IgD-negative memory B cell (primary cell): ENCODE measurements at regions not wholly inside any gene's neighbourhood (a gene's known extent, or its start where the extent isn't known, plus 50 kb on each side); places are given as distances from the start of the nearest gene placed in this dataset.
A peak's percentile ranks its signal among the peaks of the same experiment; 100 is the strongest.
"Not testable (repeated sequence)": the region's sequence is repeated elsewhere in the genome, so short reads cannot be mapped to it uniquely, and the experiment has no call there.

Source experiments
- H3K27ac Mint-ChIP-seq, 3 donors: one replicate each; pipeline ENCODE4 v1.8.0; 2020 to 2022; ENCODE audit warnings: mild to moderate bottlenecking in 3 of 3, mixed read lengths in 3 of 3, moderate library complexity in 1 of 3
- H3K27me3 Mint-ChIP-seq: one replicate; pipeline ENCODE4 v1.8.0; 2021; ENCODE audit warnings: mixed read lengths
- H3K36me3 Mint-ChIP-seq: one replicate; pipeline ENCODE4 v1.8.0; 2020; ENCODE audit warnings: mild to moderate bottlenecking, mixed read lengths
- H3K4me1 Mint-ChIP-seq, 3 donors: one replicate each; pipeline ENCODE4 v1.8.0; 2020 to 2022; ENCODE audit warnings: mixed read lengths in 3 of 3, mild to moderate bottlenecking in 1 of 3
- H3K4me3 Mint-ChIP-seq, 4 donors: one replicate each; pipeline ENCODE4 v1.8.0; 2020 to 2022; ENCODE audit warnings: mild to moderate bottlenecking in 4 of 4, mixed read lengths in 4 of 4, moderate library complexity in 3 of 4
- H3K9me3 Mint-ChIP-seq, 3 donors: one replicate each; pipeline ENCODE4 v1.8.0; 2020 to 2021; ENCODE audit warnings: mixed read lengths in 3 of 3, mild to moderate bottlenecking in 1 of 3

- peaks cover under 1% of the 10 kb centered on the region for H3K36me3 Mint-ChIP-seq
- H3K4me3 Mint-ChIP-seq: no peak overlapping the region
- peaks cover 3% of the 10 kb centered on the region for H3K27me3 Mint-ChIP-seq
- H3K27ac Mint-ChIP-seq: no peak overlapping the region
- H3K9me3 Mint-ChIP-seq: no peaks in the 10 kb centered on the region
- H3K4me1 Mint-ChIP-seq: no peaks in the 10 kb centered on the region
Measured at GRCh38 chr4:84167564-84167963, 331.5 kb downstream of the NKX6-1 start.

GRCh38 chr4:84167093-84167492 lies 332.0 kb downstream of the NKX6-1 start:
- peaks cover 2% of the 10 kb centered on the region for H3K36me3 Mint-ChIP-seq
- H3K9me3 Mint-ChIP-seq: peaks cover 0 to under 1% (median 0%) of the 10 kb centered on the region in 3 donors
- no peaks in the 10 kb centered on the region for H3K4me1 Mint-ChIP-seq
- peaks cover 4% of the 10 kb centered on the region for H3K27me3 Mint-ChIP-seq
- H3K27ac Mint-ChIP-seq: no peak overlapping the region
- no peak overlapping the region for H3K4me3 Mint-ChIP-seq

DNA sequence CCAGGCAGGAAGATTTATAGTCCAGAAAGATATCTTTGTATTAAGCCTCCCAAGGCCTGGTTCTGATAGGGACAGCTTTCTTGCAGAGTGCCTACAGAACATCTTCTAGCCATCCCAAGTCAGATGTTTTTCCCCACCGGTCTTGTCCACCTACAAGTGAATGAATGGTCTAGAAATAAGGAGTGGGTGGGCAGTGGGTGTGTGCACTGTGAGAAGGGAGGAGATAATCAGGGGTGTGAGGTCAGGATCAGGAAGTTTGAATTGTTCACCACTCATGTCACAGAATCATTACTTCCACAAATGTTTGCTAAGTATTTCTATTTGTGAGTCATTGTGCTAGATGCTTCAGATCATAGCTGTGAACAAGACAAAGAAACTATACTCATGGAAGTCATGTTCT lies 332.6 kb downstream of the NKX6-1 start:
- peaks cover 2% of the 10 kb centered on the region for H3K36me3 Mint-ChIP-seq
- no peak overlapping the region for H3K4me3 Mint-ChIP-seq
- peaks cover 2% of the 10 kb centered on the region for H3K27me3 Mint-ChIP-seq
- no peak overlapping the region for H3K27ac Mint-ChIP-seq
- H3K9me3 Mint-ChIP-seq: peaks cover 0 to 1% (median 0%) of the 10 kb centered on the region in 3 donors
- H3K4me1 Mint-ChIP-seq: no peaks in the 10 kb centered on the region

DNA sequence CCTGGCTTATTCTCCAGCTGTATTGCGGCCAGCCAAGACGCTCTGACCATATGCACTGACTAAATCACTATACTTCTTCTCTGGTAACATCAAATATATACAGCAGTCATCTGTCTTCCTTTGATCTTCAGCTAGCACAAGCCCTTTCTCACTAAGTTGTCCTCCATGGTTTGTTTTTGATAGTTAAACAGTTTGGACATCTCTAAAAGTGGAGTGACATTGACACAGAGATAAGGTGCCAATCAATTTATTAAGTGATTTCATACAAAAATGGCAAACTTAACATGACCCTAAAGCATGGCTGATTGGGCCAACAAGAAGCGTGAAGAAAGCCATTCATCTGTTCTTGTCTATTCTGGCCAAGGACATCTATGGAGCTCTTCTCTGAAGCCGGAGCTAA lies 334.9 kb downstream of the NKX6-1 start:
- Mint-ChIP-seq H3K4me1 (no peaks in the 10 kb centered on the region), H3K27ac (no peak overlapping the region), H3K4me3 (no peak overlapping the region), H3K9me3 (peaks cover 0 to 1% (median 0%) of the 10 kb centered on the region in 3 donors), H3K27me3 (peaks cover 2% of the 10 kb centered on the region), H3K36me3 (peaks cover 2% of the 10 kb centered on the region)

DNA sequence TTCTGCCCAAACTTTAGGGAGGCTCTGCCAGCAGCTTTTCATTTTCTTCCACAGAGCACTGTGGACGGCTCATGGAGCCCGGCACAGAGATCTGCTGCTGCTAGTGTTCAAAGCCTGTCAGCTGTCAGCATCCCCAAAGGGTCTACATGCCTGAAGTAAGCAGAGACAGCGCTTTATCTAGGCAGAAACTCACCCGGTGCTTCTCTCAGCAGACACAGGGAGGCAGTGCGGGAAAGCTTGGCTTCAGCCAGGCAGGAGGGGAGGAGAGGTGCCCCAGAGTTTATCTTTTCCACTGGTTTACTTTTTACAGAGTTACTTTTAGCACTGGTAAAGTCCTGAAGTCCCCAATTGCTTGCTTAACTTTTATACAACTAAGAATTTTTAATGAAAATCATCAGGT lies 339.3 kb downstream of the NKX6-1 start:
- Mint-ChIP-seq H3K9me3 (peaks cover 0 to 1% (median 0%) of the 10 kb centered on the region in 3 donors), H3K27ac (no peak overlapping the region), H3K4me1 (no peaks in the 10 kb centered on the region), H3K36me3 (peaks cover 2% of the 10 kb centered on the region), H3K4me3 (no peak overlapping the region), H3K27me3 (peaks cover 2% of the 10 kb centered on the region)

GRCh38 chr4:84158670-84159069 lies 340.4 kb downstream of the NKX6-1 start:
- H3K9me3 Mint-ChIP-seq: peaks cover 0 to 1% (median 0%) of the 10 kb centered on the region in 3 donors
- H3K27me3 Mint-ChIP-seq: peaks cover 3% of the 10 kb centered on the region
- no peaks in the 10 kb centered on the region for H3K4me1 Mint-ChIP-seq
- H3K4me3 Mint-ChIP-seq: no peak overlapping the region
- peaks cover 2% of the 10 kb centered on the region for H3K36me3 Mint-ChIP-seq
- H3K27ac Mint-ChIP-seq: no peak overlapping the region

- Mint-ChIP-seq H3K4me3 (no peak overlapping the region), H3K36me3 (no peaks in the 10 kb centered on the region), H3K27me3 (peaks cover 2% of the 10 kb centered on the region), H3K4me1 (peaks cover 0 to 2% (median 0%) of the 10 kb centered on the region in 3 donors), H3K27ac (no peak overlapping the region), H3K9me3 (peaks cover 0 to 1% (median 0%) of the 10 kb centered on the region in 3 donors)
Measured at GRCh38 chr4:84151574-84151973, 347.5 kb downstream of the NKX6-1 start.

GRCh38 chr4:84150177-84150576 lies 348.9 kb downstream of the NKX6-1 start:
- H3K27ac Mint-ChIP-seq: no peak overlapping the region
- H3K4me3 Mint-ChIP-seq: no peak overlapping the region
- H3K27me3 Mint-ChIP-seq: peaks cover 2% of the 10 kb centered on the region
- H3K9me3 Mint-ChIP-seq: peaks cover 0 to 1% (median 0%) of the 10 kb centered on the region in 3 donors
- H3K36me3 Mint-ChIP-seq: no peaks in the 10 kb centered on the region
- peaks cover 0 to 6% (median 0%) of the 10 kb centered on the region in 3 donors for H3K4me1 Mint-ChIP-seq

DNA sequence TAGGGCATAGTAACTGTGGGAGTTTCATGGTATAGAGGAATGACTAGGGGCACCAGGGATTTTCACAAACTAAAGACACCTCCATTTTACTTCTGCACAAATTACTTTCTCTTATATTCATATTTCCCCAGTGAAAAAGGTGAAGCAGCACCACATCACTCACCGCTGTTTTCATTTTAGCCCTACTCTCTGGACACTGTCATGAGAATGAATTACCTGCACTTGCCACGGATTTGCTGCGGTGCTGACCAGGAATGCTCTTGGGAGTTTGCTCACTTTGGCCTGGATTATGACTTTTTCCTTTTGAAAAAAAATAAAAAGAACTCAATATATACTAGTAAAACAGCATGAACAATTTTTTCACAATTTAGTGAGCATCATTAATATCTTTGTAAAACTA lies 351.3 kb downstream of the NKX6-1 start:
- peaks cover 0 to 1% (median 0%) of the 10 kb centered on the region in 3 donors for H3K9me3 Mint-ChIP-seq
- no peaks in the 10 kb centered on the region for H3K27me3 Mint-ChIP-seq
- H3K27ac Mint-ChIP-seq: no peak overlapping the region
- no peaks in the 10 kb centered on the region for H3K36me3 Mint-ChIP-seq
- peaks cover 0 to 6% (median 0%) of the 10 kb centered on the region in 3 donors for H3K4me1 Mint-ChIP-seq
- no peak overlapping the region for H3K4me3 Mint-ChIP-seq

DNA sequence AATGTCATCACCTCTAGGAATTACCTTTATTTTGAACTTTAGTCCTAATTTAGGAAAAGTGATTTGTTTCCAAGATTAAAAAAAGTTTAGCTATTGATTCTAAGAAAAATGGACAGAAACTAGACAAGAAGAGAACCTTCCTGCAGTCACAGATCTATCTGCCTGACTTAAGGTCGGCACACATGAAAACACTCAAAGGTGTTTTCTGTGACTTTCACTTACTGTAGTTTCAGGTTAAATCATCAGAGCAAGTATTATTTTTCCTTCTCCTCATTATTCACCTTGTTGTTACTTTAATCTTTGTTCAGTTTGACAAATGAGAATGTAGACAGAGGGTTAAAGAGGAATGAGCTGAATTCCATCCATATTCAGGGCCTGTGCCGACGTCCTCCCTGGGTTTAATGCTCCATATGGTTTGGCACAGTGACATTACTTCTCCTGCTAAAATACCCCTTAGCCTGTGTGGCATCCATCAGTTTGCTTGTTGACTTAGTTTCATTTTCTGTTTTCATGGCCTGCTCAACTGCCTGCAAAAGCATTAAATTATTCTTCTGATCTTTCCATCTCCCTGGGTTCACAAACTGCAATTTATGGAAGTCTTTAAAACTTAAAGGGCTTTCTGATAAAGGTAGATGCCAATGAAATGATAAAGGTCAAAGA lies 352.7 kb downstream of the NKX6-1 start:
- no peaks in the 10 kb centered on the region for H3K9me3 Mint-ChIP-seq

DNA sequence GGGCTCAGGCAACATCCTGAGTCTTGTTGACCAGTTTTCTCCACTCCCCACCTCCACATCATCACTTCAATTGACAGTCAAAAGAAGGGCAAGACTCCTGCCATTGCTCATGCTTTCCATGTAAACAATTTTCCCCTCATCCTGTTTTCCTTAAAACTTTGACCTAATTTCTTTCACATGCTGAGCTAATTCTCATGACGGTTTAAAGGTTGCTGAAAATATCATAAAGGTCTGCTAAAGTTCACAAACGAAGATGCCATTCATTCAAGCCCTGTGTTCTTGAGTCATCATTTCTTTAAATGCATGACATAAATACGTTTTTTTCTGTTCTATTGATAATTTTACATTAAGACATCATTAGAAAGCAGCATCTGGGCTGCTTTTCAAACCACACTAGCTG lies 353.9 kb downstream of the NKX6-1 start:
- Mint-ChIP-seq H3K36me3 (no peaks in the 10 kb centered on the region), H3K9me3 (no peaks in the 10 kb centered on the region), H3K4me1 (peaks cover 0 to 6% (median 0%) of the 10 kb centered on the region in 3 donors), H3K27ac (no peak overlapping the region), H3K4me3 (no peak overlapping the region), H3K27me3 (no peaks in the 10 kb centered on the region)

More for the DNA sequence above, 352.7 kb downstream of the NKX6-1 start:
- H3K4me3 Mint-ChIP-seq: no peak overlapping the region
- H3K27me3 Mint-ChIP-seq: no peaks in the 10 kb centered on the region
- H3K36me3 Mint-ChIP-seq: no peaks in the 10 kb centered on the region
- H3K27ac Mint-ChIP-seq: peak overlapping the region in 1 of 3 donors; percentile 32
- peaks cover 0 to 6% (median 0%) of the 10 kb centered on the region in 3 donors for H3K4me1 Mint-ChIP-seq

DNA sequence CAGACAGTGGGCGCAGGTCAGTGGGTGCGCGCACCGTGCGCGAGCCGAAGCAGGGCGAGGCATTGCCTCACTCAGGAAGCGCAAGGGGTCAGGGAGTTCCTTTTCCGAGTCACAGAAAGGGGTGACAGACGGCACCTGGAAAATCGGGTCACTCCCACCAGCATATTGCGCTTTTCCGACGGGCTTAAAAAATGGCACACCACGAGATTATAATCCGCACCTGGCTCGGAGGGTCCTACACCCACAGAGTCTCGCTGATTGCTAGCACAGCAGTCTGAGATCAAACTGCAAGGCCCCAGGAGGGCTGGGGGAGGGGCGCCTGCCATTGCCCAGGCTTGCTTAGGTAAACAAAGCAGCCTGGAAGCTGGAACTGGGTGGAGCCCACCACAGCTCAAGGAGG lies 372.2 kb downstream of the NKX6-1 start:
- not testable (repeated sequence) for H3K4me1 Mint-ChIP-seq, H3K27ac Mint-ChIP-seq, H3K27me3 Mint-ChIP-seq, H3K36me3 Mint-ChIP-seq, H3K4me3 Mint-ChIP-seq, H3K9me3 Mint-ChIP-seq

DNA sequence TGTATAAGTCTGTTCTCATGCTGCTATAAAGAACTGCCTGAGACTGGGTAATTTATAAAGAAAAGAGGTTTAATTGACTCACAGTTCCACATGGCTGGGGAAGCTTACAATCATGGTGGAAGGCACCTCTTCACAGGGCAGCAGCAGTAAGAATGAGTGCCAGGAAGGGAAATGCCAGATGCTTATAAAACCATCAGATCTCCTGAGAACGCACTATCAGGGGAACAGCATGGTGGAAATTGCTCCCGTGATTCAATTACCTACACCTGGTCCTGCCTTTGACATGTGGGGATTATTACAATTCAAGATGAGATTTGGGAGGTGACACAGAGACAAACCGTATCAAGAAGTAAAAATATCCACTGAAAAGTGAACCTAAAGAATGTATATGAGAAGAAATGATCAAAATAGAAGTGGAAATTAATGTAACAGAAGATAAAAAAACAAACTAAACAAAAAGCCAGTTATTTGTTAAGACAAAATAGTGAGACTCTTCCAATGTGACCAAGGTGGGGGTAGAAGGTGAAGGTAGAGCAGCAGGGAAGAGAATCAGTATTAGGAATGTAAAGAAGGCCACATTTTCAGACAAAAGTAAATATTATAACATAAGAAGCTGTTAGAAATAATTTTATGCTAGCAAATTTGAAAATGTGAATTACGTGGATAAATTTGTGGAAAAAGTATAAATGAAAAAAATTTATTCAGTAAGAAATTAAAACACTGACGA lies 372.9 kb downstream of the NKX6-1 start:
- no peak overlapping the region for H3K4me3 Mint-ChIP-seq
- no peaks in the 10 kb centered on the region for H3K27me3 Mint-ChIP-seq
- H3K4me1 Mint-ChIP-seq: no peaks in the 10 kb centered on the region
- no peaks in the 10 kb centered on the region for H3K36me3 Mint-ChIP-seq
- H3K9me3 Mint-ChIP-seq: peaks cover 0 to 2% (median 0%) of the 10 kb centered on the region in 3 donors
- no peak overlapping the region for H3K27ac Mint-ChIP-seq

- peaks cover 0 to 8% (median 2%) of the 10 kb centered on the region in 3 donors for H3K9me3 Mint-ChIP-seq
- H3K4me1 Mint-ChIP-seq: no peaks in the 10 kb centered on the region
- no peak overlapping the region for H3K4me3 Mint-ChIP-seq
- H3K27ac Mint-ChIP-seq: no peak overlapping the region
- no peaks in the 10 kb centered on the region for H3K36me3 Mint-ChIP-seq
- no peaks in the 10 kb centered on the region for H3K27me3 Mint-ChIP-seq
Measured at GRCh38 chr4:84110040-84110439, 389.1 kb downstream of the NKX6-1 start.

- H3K9me3 Mint-ChIP-seq, H3K4me3 Mint-ChIP-seq, H3K27ac Mint-ChIP-seq, H3K36me3 Mint-ChIP-seq, H3K27me3 Mint-ChIP-seq, H3K4me1 Mint-ChIP-seq: not testable (repeated sequence)
Measured at GRCh38 chr4:84101653-84102625, 397.2 kb downstream of the NKX6-1 start.
